SK-N-SH (cell line): ENCODE measurements at regions not wholly inside any gene's neighbourhood (a gene's known extent, or its start where the extent isn't known, plus 50 kb on each side); places are given as distances from the start of the nearest gene placed in this dataset.
A peak's percentile ranks its signal among the peaks of the same experiment; 100 is the strongest.

Experiments used
- CTCF ChIA-PET: fragments of 300-600, 350-600 bp; formaldehyde crosslinking; extraction: SDS; loops from one replicate; lab custom pipeline; 2021; lab: Yijun Ruan, JAX
- POLR2A ChIA-PET: fragments of 350-600 bp; sonication (Branson Sonifier 250); formaldehyde crosslinking; extraction: SDS; loops from one replicate; lab custom pipeline; 2020; ENCODE audit warnings: antibody characterized with exemption, inconsistent platforms; lab: Yijun Ruan, JAX
- DNase-seq: peaks from one replicate; pipeline ENCODE4 v3.0.0; 2012
- H2AFZ ChIP-seq: fragments of 200-600 bp; sonication (generic); 2 replicates; pipeline ENCODE4 v1.8.1; 2016; ENCODE audit warnings: antibody characterized with exemption, mild to moderate bottlenecking, low read depth
- H3F3A ChIP-seq: fragments of 200-600 bp; sonication (generic); replicated peaks from 2 replicates; pipeline ENCODE3; 2016; ENCODE audit warnings: antibody characterized with exemption, mild to moderate bottlenecking; ENCODE audit not compliant: insufficient read depth
- H3K27ac ChIP-seq, 2 experiments: fragments of 200-500 bp in 1 of 2; fragments of 200-600 bp in 1 of 2; sonication (Bioruptor generic) in 1 of 2; sonication (generic), shearing (Covaris generic) in 1 of 2; 2 replicates each; pipeline versions ENCODE4 v1.5.1 to v1.6.1; 2014 to 2016; ENCODE audit warnings: low read depth in 2 of 2, inconsistent platforms in 1 of 2, low read length in 1 of 2, mild to moderate bottlenecking in 1 of 2, mixed read lengths in 1 of 2
- H3K27me3 ChIP-seq: fragments of 200-600 bp; sonication (generic), shearing (Covaris generic); 2 replicates; pipeline ENCODE4 v1.6.1; 2016; ENCODE audit warnings: mixed run types; ENCODE audit not compliant: insufficient read depth
- H3K36me3 ChIP-seq, 2 experiments: fragments of 200-500 bp in 1 of 2; fragments of 200-600 bp in 1 of 2; sonication (Bioruptor generic) in 1 of 2; sonication (generic) in 1 of 2; replicated peaks in 1 of 2; 2 replicates each; pipeline versions ENCODE3 to v1.5.1; 2014 to 2016; ENCODE audit warnings: low read length in 1 of 2, mild to moderate bottlenecking in 1 of 2; ENCODE audit not compliant: insufficient read depth in 2 of 2, control insufficient read depth in 1 of 2
- H3K4me1 ChIP-seq, 2 experiments: fragments of 200-500 bp in 1 of 2; fragments of 200-600 bp in 1 of 2; sonication (Bioruptor generic) in 1 of 2; sonication (generic), shearing (Covaris generic) in 1 of 2; 2 replicates each; pipeline versions ENCODE4 v1.5.1 to v1.6.1; 2014 to 2016; ENCODE audit warnings: low read depth in 1 of 2, low read length in 1 of 2, mixed run types in 1 of 2; ENCODE audit not compliant: insufficient read depth in 2 of 2, control insufficient read depth in 1 of 2
- H3K4me2 ChIP-seq: fragments of 200-600 bp; sonication (generic), shearing (Covaris generic); 2 replicates; pipeline ENCODE4 v1.6.1; 2017; ENCODE audit warnings: mixed run types
- H3K4me3 ChIP-seq, 2 experiments: fragments of 200-500 bp in 1 of 2; fragments of 200-600 bp in 1 of 2; sonication (Bioruptor generic) in 1 of 2; sonication (generic), shearing (Covaris generic) in 1 of 2; 2 replicates each; pipeline versions ENCODE4 v1.5.1 to v1.8.1; 2014 to 2016; ENCODE audit warnings: low read depth in 2 of 2, inconsistent platforms in 1 of 2, low read length in 1 of 2, mild to moderate bottlenecking in 1 of 2, mixed read lengths in 1 of 2, moderate library complexity in 1 of 2
- H3K79me2 ChIP-seq: fragments of 200-600 bp; sonication (generic); 2 replicates; pipeline ENCODE4 v1.8.1; 2017; ENCODE audit warnings: mild to moderate bottlenecking; ENCODE audit not compliant: insufficient read depth
- H3K9ac ChIP-seq: fragments of 200-600 bp; sonication (generic); 2 replicates; pipeline ENCODE4 v1.6.1; 2017; ENCODE audit warnings: mixed run types
- H3K9me2 ChIP-seq: fragments of 200-600 bp; sonication (generic); 2 replicates; pipeline ENCODE4 v1.6.1; 2017; ENCODE audit warnings: mixed run types
- H3K9me3 ChIP-seq: fragments of 200-600 bp; sonication (generic); 2 replicates; pipeline ENCODE4 v1.6.1; 2017; ENCODE audit warnings: mixed run types, mild to moderate bottlenecking, moderate library complexity
- H4K20me1 ChIP-seq: fragments of 200-600 bp; sonication (generic); 2 replicates; pipeline ENCODE4 v1.6.1; 2017; ENCODE audit warnings: mild to moderate bottlenecking, mixed run types; ENCODE audit not compliant: insufficient read depth
- CHD2 ChIP-seq: fragments of 150-350 bp; IDR thresholded peaks from 2 replicates; pipeline ENCODE4 v1.6.1; 2018; ENCODE audit warnings: low read length; ENCODE audit not compliant: partially characterized antibody
- CTCF ChIP-seq: fragments of 200-600 bp; sonication (generic); IDR thresholded peaks from 2 replicates; pipeline ENCODE4 v1.6.1; 2017; ENCODE audit warnings: antibody characterized with exemption, mild to moderate bottlenecking, moderate library complexity
- FOXJ3 ChIP-seq: sonication (generic); formaldehyde crosslinking; IDR thresholded peaks from 2 replicates; pipeline ENCODE4 v1.5.1; 2020; ENCODE audit warnings: mild to moderate bottlenecking, missing genetic modification reagents
- GABPA ChIP-seq: IDR thresholded peaks from 2 replicates; pipeline ENCODE4 v1.4.0; 2012; ENCODE audit warnings: low read depth, mild to moderate bottlenecking
- IRF3 ChIP-seq: fragments of 150-350 bp; IDR thresholded peaks from 2 replicates; pipeline ENCODE4 v1.6.1; 2016; ENCODE audit warnings: mild to moderate bottlenecking, low read depth, low read length
- JUND ChIP-seq: IDR thresholded peaks from 2 replicates; pipeline ENCODE4 v1.4.0; 2012
- MXI1 ChIP-seq: IDR thresholded peaks from 2 replicates; pipeline ENCODE4 v1.6.1; 2012; ENCODE audit warnings: mild to moderate bottlenecking, low read depth, low read length, improper control_type of control experiment
- NRF1 ChIP-seq: IDR thresholded peaks from 2 replicates; pipeline ENCODE4 v1.6.1; 2012; ENCODE audit warnings: low read depth, mild to moderate bottlenecking, low read length
- PBX3 ChIP-seq: IDR thresholded peaks from 2 replicates; pipeline ENCODE4; 2012
- POLR2AphosphoS5 ChIP-seq: IDR thresholded peaks from 2 replicates; pipeline ENCODE4 v1.6.1; 2012; ENCODE audit warnings: low read depth, low read length
- RAD21 ChIP-seq: IDR thresholded peaks from 2 replicates; pipeline ENCODE4 v1.6.1; 2012; ENCODE audit warnings: mild to moderate bottlenecking, low read length
- RCOR1 ChIP-seq: fragments of 150-350 bp; IDR thresholded peaks from 2 replicates; pipeline ENCODE4 v1.6.1; 2017; ENCODE audit warnings: antibody characterized with exemption, low read length
- REST ChIP-seq: IDR thresholded peaks from 2 replicates; pipeline ENCODE4 v1.6.1; 2012; ENCODE audit warnings: mild to moderate bottlenecking, low read depth, low read length, moderate library complexity
- SMC3 ChIP-seq: IDR thresholded peaks from 2 replicates; pipeline ENCODE4 v1.6.1; 2012; ENCODE audit warnings: low read depth, low read length, improper control_type of control experiment
- TAF1 ChIP-seq: IDR thresholded peaks from 2 replicates; pipeline ENCODE4 v1.6.1; 2012; ENCODE audit warnings: low read depth, mild to moderate bottlenecking, low read length, moderate library complexity, borderline replicate concordance
- USF1 ChIP-seq: IDR thresholded peaks from 2 replicates; pipeline ENCODE4 v1.4.0; 2012; ENCODE audit warnings: low read depth, borderline replicate concordance
- USF2 ChIP-seq: fragments of 150-350 bp; IDR thresholded peaks from 2 replicates; pipeline ENCODE4 v1.6.1; 2017; ENCODE audit warnings: antibody characterized with exemption, low read length, low read depth, borderline replicate concordance
- WGBS: methylation state at CpG from one replicate; pipeline ENCODE4 v1.1.6; 2017; ENCODE audit warnings: low lambda C conversion rate; 5-methylcytosine and 5-hydroxymethylcytosine counted together

GRCh38 chr12:91633206-91633605, 450.6 kb upstream of the DCN start:
- Histone ChIP-seq H4K20me1 (no peaks in the 10 kb centered on the region), H3K9ac (no peak overlapping the region), H3K36me3 (no peaks in the 10 kb centered on the region), H3K4me3 (no peak overlapping the region), H2AFZ (no peak overlapping the region), H3F3A (no peaks in the 10 kb centered on the region), H3K4me1 (peaks cover 0 to 13% of the 10 kb centered on the region in 2 experiments; a peak in 2 of 4 replicates), H3K27ac (no peak overlapping the region; a peak in 1 of 4 replicates), H3K9me2 (no peaks in the 10 kb centered on the region), H3K4me2 (no peak overlapping the region), H3K9me3 (no peaks in the 10 kb centered on the region), H3K79me2 (no peaks in the 10 kb centered on the region), H3K27me3 (no peaks in the 10 kb centered on the region)
- DNase-seq = no peak
- CTCF ChIA-PET = interaction anchor here (2.0 kb wide), 1 partner anchor 12 kb away, joined by 5 read pairs; no protein-coding TSS in a partner anchor
- POLR2A ChIA-PET = no interaction called here
- TF ChIP-seq MXI1 (no peak), NRF1 (no peak)
- WGBS = 37% methylated on average over 3 of the region's 3 CpGs

GRCh38 chr12:91632042-91632786, 449.6 kb upstream of the DCN start:
- Histone ChIP-seq H3K9me2 (no peaks in the 10 kb centered on the region), H3K9me3 (no peaks in the 10 kb centered on the region), H3K4me1 (peaks cover 0 to 13% of the 10 kb centered on the region in 2 experiments; a peak in 2 of 4 replicates), H4K20me1 (no peaks in the 10 kb centered on the region), H2AFZ (no peak overlapping the region), H3K36me3 (no peaks in the 10 kb centered on the region), H3K9ac (no peak overlapping the region), H3F3A (no peaks in the 10 kb centered on the region), H3K27me3 (no peaks in the 10 kb centered on the region), H3K79me2 (no peaks in the 10 kb centered on the region), H3K27ac (peak overlapping the region in 1 of 2 experiments; percentile 99; a peak in 2 of 4 replicates), H3K4me3 (no peak overlapping the region; a peak in 1 of 4 replicates), H3K4me2 (no peak overlapping the region)
- WGBS = 48% methylated on average over 4 of the region's 4 CpGs
- POLR2A ChIA-PET = no interaction called here
- no peak for DNase-seq
- CTCF ChIA-PET = interaction anchor here (2.3 kb wide), 1 partner anchor 250 kb away, joined by 8 read pairs; no protein-coding TSS in a partner anchor
- TF ChIP-seq NRF1 (no peak), SMC3 (no peak), PBX3 (no peak), CHD2 (no peak), CTCF (no peak), FOXJ3 (CRISPR knock-in tag) (no peak), GABPA (no peak), POLR2AphosphoS5 (no peak), RAD21 (no peak), IRF3 (no peak), TAF1 (no peak), JUND (no peak), RCOR1 (no peak), USF1 (no peak), USF2 (no peak), REST (no peak)
